Activated CD8-positive, alpha-beta memory T cell treated with anti-CD3 and anti-CD28 coated beads, Interleukin-2, amount 50 U/mL, for 4 hours (primary cell): ENCODE measurements at regions not wholly inside any gene's neighbourhood (a gene's known extent, or its start where the extent isn't known, plus 50 kb on each side); places are given as distances from the start of the nearest gene placed in this dataset.

Experiments used
- DNase-seq: peaks from one replicate; pipeline ENCODE4 v3.0.0-alpha.2; 2020

DNA sequence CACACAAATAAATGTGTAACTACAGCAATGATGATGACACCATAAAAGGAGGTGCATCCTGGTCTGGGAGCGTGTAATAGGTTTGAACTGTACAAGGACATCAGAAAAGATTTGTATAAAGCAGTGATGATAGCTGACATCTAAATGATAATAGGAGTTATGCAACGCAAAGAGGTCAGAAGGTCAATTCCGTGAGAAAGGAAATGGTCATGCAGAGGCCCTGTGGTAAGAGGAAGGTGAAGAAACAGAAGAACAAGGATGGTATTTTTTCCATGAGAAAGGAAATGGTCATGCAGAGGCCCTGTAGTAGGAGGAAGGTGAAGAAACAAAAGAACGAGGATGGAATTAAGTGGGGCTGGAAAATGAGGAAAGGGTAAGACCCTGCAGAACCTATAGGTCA, 106.7 kb upstream of the TMPO start:
- DNase-seq = no peak

DNA sequence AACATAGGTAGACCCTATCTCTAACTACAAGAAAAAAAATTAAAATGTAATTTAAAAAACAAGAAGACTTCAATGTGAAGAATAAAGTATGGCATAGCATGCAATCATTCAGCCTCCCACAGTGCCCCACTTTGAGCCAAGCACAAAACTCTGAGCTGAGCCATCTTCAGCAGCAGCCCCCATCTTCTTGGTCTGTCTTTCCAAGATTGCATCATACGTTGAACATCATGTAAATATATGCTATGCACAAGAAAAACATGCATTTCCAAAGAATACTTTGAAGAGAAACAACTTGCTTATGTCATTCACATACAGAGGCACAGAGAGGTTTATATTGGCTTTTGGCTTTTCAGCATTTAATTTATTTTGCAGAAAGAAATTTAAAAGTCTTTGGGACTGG, 105.8 kb upstream of the TMPO start:
- DNase-seq = no peak

DNA sequence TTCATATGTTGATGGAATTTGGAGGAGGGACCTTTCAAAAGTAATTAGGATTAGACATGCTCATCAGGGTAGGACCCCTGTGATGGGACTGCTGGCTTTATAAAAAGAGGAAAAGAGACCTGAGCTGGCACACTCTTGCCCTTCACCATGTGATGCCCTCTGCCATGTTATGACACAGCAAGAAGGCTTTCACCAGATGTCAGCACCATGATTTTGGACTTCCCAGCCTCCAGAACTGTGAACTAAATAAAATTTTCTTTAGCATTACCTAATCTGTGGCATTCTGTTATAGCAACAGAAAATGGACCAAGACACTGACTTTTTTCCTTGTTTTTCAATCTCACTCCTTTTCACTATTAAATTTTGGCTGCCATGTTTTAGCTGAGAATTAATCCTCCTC, 105.0 kb upstream of the TMPO start:
- no peak for DNase-seq

DNA sequence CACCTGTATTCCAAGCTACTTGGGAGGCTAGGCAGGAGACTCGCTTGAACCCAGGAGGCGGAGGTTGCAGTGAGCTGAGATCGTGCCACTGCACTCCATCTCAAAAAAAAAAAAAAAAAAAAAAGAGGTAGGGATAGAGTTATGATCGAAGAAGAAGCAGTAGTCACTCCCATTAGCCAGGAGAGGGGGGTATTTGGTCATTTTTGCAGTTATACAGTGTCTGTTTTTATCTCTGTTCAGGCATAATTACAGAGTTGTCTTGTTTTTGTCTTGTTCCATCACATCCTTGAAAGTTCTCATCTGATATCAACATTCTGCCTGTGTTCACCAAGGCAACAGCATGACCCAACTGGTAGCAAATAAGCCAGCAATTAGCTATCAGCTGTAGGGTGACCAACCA, 98.5 kb upstream of the TMPO start:
- no peak for DNase-seq

DNA sequence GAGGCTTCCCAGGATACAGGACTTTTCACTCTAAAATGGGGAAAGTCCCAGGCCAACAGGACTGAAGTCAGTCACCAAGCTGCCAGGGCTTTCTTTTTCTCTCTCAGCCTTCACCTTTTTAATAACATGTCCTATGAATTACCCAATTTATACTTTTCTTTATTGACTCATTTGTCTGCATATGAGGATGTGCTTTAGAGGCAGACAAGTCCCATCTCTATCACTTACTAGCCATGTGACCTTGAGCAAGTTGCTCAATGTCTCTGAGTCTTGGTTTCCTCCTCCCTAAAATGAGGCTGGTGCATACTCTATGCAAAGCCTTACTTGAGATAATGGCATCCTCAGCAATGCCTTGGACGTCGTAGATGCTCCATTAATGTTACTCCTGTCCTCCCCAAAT, 98.1 kb upstream of the TMPO start:
- no peak for DNase-seq

DNA sequence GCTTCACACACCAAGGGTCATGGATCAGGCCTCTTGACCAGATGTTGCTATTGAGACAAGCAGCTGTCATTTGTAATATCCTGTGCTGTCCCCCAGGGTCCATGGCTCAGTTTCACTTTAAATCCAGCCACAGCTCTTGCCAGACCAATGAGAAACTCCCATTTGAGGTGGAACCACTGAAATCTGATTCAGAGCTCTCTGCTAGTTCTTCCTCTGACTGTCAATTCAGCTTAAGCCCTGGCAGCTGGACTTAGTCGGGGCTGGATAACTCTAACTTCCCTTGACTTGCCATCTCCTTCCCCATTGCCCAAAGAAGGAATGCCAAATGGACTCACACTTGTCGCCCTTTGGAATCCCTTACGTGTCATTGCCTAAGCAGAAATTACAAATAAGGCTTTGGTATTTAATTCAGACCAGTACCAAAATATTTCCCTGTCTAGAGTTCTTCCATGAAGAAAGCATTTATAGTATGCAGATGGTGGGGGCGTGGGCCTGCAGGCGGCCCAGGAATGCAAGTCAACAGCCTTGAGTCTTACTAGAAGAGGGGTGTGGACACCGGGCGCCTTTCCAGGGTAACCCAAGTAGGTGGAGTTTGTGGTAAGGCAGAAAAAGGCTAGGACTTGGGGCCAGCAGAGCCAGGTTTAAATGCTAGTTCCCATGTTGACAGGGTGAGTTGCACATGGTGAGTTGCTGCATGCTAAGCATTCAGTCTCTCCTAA, 96.9 kb upstream of the TMPO start:
- no peak for DNase-seq

DNA sequence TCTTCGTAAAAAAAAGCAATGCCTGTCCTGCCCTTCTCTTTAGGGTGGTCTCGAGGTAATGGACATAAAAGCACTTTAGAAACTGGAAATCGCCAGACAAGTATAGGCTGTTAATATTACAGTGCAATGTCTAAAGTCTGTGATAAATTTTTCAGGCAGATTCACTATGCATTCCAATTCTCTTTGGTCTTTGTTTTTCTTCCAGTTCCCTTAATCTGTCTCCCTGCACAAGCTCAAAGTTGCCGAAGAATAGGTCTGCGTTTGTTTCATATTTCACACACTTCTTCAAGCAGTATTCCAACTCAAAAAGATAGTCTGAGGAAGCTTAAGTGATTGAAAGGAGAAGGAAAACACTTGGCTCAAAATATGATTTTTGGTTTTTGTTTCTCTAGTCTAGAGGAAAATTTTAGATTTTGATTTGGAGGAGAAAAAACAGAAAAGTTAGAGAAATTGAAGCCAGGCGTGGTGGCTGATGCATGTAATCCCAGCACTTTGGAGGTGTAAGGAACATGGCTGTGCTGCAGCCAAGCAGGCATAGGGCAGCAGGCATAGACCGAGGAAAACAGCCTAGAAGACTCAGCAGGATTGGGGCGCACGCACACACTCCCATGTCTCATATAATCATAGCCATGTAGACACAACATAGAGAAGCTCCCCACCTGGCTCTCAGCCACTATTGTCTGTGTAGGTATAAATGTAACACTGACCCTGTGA, 96.2 kb upstream of the TMPO start:
- no peak for DNase-seq

DNA sequence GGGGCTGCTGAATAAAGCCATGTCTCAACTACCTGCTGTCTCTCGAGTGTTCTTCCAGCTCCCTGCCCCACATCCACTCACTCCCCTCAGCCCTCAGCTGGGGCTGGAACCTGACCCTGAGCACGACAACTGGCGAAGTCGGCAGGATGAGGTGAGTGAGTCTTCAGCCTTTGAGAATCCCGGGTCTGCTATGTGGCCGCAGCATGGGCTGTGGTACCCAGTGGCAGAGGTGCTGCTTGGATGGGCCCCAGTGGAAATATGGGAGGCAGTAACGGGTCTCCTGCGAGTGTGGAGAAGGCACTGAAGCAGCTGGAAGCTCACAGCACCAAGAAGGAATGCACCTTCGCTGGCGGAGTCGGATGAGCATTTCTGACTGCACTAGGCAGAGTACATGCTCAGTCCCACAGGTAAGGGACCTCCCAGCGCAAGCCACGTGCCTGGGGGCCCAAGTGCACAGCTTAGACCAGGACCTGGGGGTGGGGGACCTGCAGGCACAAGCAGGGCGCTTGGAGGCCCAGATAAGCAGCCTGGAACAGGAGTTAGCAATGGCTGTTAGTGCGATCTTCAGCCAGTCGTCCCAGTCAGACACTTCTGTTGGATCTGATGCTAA, 95.5 kb upstream of the TMPO start:
- DNase-seq = no peak

DNA sequence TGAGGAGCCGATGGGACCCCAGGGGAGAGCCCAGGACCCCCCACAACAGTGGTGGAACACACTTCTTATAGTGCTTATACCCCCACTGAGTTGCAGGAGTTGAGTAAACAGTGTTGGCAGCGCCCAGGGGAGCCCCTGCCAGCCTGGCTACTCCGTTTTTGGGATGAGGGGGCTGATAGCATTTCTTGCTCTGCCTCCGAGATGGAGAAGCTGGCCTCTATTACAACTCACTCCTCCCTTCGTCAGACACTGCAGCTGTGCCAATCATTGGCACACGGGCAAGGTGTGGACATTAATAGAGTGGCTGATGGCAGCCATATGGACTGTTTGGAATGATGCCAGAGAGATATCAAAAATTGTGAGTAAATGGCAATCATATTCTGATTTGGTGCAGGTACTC, 94.9 kb upstream of the TMPO start:
- no peak for DNase-seq

DNA sequence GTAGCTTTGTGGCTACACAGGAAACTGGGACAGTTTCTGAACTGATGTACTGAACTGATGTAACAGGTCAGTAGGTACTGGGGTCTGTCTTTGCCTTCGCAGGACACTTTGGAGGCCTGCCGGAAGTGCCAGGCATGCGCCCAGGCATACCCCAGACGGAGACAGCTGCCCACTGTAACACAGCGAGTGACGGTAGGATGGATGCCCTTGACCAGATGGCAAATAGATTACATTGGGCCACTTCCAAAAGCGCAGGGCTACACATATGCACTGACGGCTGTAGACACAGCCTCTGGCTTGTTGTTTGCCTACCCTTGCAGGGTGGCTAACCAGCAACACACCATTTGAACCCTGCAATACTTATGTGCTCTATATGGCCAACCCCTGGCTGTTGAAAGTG, 94.1 kb upstream of the TMPO start:
- no peak for DNase-seq

DNA sequence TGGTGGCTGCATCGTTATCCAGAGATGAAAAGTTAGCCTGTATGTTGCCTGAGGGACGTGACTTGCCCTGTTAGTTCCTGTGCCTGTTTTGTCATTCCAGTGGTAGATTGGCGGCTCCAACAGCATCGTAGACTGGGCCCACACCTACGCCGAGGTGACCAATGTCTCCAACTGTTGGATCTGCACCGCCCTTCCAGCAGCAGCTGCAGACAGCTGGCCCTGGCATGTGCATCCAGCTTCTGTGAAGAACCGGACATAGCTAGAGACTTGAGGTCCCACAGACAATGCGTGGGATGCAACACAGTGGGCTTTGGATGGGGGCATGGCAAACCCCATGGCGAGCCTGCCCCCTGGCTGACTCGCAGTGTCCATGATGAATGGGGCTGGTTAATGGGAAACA, 93.0 kb upstream of the TMPO start:
- no peak for DNase-seq

DNA sequence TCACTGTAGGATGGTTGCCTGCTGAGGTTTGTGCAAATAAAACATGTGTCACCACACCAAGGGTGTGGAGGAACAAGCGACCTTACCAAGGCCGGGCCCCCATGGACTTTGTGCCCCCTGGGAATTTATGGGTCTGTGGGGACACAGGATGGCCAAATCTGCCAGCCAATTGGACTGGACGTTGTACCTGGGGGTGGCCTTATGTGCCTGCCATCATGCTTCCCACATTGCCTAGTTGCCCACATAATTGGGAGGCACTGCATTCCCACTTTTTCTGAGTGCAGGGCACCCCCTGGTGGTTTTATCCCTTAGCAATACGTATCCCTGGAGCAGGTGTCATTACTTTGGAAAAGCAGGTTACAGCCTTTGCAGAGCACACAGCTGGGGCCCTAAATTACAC, 92.6 kb upstream of the TMPO start:
- DNase-seq = no peak

DNA sequence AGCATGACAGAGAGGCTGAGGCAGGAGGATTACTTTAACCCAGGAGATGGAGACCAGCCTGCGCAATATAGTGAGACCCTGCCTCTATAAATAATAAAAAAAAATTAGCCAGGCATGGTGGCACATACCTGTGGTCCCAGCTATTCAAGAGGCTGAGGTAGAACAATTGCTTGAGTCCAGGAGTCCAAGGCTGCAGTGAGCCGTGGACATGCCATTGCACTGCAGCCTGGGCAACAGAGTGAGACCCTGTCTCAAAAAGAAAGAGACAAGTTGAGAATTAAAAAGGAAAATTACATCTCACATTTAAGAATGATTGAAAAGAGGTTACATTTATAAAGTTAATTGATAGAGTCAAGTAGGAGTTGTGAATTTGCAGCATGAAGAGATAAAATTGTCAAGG, 91.4 kb upstream of the TMPO start:
- no peak for DNase-seq

DNA sequence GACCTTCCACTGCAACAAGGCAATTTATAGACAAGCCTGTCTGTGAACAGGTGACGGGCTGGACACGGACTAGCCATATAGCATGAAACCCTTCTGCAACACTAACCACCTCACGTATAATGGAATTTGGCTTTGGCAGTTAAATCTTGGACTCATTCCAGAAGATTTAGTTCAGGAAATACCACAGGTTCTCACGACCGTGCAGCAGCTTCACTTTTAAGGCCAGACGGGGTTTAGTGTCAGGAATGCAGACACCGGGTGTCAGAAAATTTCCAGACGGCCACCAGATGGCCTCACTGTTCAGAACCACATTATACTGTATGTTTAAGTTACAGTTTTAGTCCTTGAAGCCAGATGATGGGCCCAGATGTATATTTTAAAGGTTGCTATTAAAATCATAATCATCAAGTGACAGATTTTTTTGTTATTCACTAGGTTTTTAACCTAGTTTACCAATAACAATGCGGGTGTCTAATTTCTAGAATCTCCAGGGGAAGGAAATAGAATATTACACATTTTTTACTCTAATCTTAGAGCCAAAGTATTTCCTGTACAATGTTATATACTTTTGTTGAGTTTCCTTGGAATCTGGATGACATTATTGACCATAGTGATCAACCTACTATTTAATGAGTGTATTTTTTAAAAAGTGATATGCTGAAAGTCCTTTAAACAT, 90.5 kb upstream of the TMPO start:
- DNase-seq = peak; percentile 49

DNA sequence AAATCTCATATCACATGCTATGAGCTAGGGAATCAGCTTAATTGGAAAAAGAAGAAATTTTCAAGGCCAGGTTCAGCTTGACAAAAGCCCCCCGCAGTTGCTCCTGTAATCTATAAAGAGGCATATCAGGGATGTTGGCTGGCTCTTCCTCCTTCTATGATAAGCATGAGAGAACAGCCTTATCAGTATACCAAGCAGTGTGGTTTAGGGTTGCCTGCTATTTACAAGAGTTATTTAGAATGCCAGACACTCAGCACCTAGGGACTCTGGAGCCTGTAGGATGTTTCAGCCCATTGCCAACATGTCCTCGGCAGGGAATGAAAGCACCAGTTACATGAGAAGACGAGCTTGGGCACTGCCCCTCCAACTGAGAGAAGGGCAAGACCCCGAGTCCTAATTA, 89.5 kb upstream of the TMPO start:
- no peak for DNase-seq

DNA sequence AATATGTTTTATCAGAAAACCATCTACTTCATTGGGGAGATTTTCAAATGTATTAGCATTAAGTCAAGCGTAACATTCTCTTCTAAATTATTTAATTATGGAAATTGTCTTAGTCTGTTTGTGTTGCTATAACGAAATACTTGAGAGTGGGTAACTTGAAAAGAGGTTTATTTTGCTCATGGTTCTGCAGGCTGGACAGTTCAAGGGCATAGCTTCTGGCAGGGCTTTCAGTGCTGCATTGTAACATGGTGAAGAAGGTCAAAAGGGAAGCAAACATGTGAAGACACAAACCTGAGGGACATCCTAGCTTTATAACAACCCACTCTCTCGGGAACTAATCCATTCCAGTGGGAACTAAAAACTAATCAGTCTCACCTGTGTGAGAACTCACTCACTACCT, 84.3 kb upstream of the TMPO start:
- DNase-seq = no peak

DNA sequence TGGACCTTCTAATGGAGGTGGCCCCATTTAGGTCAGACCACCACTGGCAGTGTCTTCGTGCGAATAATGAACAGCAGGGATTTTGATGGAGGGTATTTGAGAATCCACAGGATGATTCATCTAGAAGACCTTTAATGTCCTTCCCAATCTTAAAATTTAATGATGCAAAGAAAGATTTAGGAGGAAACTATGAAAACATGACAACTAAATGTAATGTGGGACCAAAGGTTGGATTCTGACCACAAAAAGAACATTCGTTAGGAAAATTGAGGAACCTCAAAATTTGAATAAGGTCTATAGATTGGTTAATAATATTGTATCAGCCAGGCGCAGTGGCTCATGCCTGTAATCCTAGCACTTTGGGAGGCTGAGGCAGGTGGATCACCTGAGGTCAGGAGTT, 78.2 kb upstream of the TMPO start:
- DNase-seq = no peak

DNA sequence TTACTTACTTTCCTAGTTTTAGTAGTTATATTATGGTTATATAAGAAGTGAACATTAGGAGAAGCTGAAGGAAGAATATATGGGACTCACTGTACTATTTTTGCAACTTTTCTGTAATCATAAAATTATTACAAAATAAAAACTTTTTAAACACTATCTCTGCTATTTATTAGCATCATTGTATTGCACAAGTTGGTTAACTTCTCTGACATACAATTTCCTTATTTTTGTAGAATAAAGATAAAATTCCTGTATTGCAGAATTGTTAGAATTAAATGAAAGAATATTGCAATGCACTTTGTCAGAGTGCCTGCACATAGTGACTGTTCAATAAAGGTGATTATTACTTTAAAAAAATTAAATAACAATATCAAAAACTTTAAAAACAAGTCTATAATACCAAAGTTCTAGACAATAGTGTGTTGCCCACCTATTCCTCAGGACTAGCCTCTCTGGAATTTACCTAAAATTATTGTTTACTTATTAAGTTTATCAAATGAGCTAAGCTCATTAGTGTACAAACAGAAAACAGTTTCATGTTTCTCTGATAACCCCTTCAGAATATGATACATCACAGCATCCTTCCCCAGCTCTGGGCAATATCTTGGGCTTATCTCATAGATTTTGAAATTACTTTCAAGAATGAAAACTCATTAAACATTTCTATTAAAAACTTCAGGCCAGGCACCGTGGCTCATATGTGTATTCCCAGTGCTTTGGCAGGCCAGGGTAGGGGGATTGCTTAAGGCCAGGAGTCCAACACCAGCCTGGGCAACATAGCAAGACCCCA, 77.4 kb upstream of the TMPO start:
- no peak for DNase-seq

DNA sequence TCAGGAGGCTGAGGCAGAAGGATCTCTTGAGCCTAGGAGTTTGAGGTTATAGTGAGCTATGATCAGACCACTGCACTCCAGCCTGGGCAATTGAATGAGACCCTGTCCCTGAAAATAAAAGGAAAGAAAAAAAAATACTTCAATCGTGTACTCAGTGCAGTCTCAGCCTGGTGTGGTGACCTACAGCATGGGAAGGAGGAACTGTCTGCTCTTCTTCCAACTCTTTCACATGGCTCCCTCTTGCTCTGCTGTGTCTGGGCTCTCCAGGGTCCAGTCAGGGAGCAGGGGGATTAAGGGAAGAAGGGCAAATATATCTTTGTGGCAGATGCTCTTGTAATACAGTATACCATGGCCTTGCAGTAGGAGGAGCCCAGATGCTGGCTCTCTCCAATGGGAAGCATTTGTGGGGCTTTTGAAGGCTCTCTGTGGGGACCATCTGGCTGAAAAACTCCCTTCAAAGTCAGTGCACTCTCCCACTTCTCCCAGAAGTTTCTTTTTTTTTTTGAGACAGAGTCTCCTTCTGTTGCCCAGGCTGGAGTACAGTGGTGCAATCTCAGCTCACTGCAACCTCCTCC, 76.6 kb upstream of the TMPO start:
- no peak for DNase-seq

DNA sequence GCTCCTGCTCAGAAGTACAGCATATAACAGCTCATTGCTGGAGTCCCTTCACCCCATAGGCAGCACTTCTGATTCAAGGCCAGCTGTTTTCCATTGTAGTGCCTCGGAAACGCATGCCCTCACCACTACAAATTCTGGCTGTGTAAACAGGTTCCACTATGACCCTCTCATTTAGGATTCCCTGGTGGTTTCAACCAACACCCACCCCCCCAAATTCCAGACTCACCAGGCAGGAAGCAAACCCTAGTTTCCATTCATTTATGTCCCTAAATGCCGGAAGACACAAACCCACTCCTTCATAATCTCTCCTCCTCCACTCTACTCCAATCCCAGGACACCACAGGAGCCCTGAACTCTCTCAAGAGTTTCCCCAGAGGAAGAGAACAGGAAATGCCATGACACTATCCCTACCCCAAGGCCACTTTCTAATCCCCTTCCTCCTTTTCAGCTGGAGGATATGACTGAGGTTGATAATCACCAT, 75.9 kb upstream of the TMPO start:
- DNase-seq = no peak

DNA sequence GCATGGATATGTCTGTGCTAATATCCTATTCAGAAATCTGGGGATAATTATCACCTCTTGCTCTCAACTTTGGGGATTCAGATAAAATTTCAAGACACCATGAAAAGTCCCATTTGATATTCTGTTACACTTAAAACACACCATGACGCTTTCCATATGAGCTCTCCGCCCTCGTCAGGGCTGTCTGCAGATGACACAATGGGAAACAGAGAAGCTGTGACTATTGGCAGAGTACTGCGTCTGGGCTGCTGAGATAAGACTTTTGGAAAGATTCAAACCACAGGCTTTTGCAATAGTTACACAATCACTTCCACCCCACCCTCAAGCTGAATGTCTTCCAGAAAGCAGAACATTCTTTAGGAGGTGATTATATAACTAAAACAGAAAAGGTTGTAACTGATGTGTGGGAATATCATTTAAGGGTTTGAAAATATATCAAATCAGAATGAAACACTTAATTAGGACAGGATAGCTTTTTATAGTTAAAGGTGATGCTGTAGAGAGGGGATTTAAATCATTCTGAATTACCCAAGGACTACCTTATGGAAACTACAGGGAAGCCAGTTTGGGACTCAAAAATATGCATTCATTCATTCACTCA, 75.3 kb upstream of the TMPO start:
- no peak for DNase-seq

DNA sequence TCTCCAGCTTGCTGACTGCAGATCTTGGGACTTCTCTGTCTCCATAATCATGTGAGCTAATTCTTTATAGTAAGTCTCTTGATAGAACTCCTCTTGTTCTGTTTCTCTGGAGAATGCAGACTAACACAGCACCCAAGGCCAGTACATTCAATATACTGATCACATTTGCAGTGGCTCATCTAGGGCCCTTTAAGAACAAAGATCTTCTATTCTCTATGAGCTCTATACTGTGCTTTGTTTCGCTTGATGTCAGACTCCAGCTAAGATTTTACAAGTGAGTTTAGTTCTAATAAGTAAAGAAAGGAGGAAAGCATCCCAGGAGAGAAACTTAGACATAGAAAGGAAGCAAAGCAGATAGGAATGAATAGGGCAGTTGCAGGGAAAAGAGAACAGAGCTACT, 69.3 kb upstream of the TMPO start:
- no peak for DNase-seq
